ENCODE measurements at regions not wholly inside any gene's neighbourhood (a gene's known extent, or its start where the extent isn't known, plus 50 kb on each side); places are given as distances from the start of the nearest gene placed in this dataset.
A peak's percentile ranks its signal among the peaks of the same experiment; 100 is the strongest.

- POLR2A ChIA-PET (ENCODE audit: unreplicated experiment) = interaction anchor here (0.5 to 0.8 kb wide), 4 partner anchors 75 to 143 kb away, joined by 3 to 19 read pairs (median 12); no protein-coding TSS in a partner anchor
- peaks cover 4% of the 10 kb centered on the region; the same call in 1 of the 2 replicates for H3K9me3 ChIP-seq (ENCODE audit: insufficient read depth, low read depth)
- no TSS peak for BruUV-seq (replicated peaks)
- TF ChIP-seq CTCF (conservative IDR thresholded peaks at IDR 0.05) (no peak), EZH2 (IDR thresholded peaks at IDR 0.05; ENCODE audit: low read depth) (no peak)
- peaks cover 31% of the 10 kb centered on the region for H3K4me1 ChIP-seq (replicated peaks; ENCODE audit: insufficient read depth)
- intact Hi-C loops (cut with micrococcal nuclease; ENCODE audit: unreplicated experiment) = loop anchor here (1.0 to 2.0 kb wide), 4 partner anchors 38 to 196 kb away; partner anchors contain the start of gene HS3ST1
- no peaks in the 10 kb centered on the region for H3K9me2 ChIP-seq (ENCODE audit: insufficient read depth)
- H3K4me2 ChIP-seq = peak overlapping the region; percentile 66
- H3K27ac ChIP-seq = peak overlapping the region; percentile 92
- H3K27me3 ChIP-seq (ENCODE audit: insufficient read depth, low read depth) = no peaks in the 10 kb centered on the region
- H3K79me2 ChIP-seq (ENCODE audit: low read depth) = no peaks in the 10 kb centered on the region
- H3F3A ChIP-seq (ENCODE audit: insufficient read depth, low read depth) = peaks cover 19% of the 10 kb centered on the region
- no peak overlapping the region for H3K4me3 ChIP-seq
- no peaks in the 10 kb centered on the region; the same call in 1 of the 2 replicates for H3K36me3 ChIP-seq (ENCODE audit: low read depth)
- no peak overlapping the region for H2AFZ ChIP-seq
- DNase-seq = peak; percentile 71 to 98
- CTCF ChIA-PET = interaction anchor here (0.5 to 0.6 kb wide), 2 partner anchors 21 to 76 kb away, joined by 3 to 5 read pairs; no protein-coding TSS in a partner anchor
- no peaks in the 10 kb centered on the region for H4K20me1 ChIP-seq (ENCODE audit: insufficient read depth)
Observed at GRCh38 chr4:11505221-11505971, 76.7 kb upstream of the HS3ST1 start.

- Histone ChIP-seq H3K9me3 (ENCODE audit: insufficient read depth, low read depth) (0 out of 2 replicates have a peak, but pooled peaks cover 4% of the 10 kb centered on the region), H4K20me1 (ENCODE audit: insufficient read depth) (no peaks in the 10 kb centered on the region), H3K79me2 (ENCODE audit: low read depth) (no peaks in the 10 kb centered on the region), H3K27me3 (ENCODE audit: insufficient read depth, low read depth) (no peaks in the 10 kb centered on the region), H3K4me3 (no peak overlapping the region), H2AFZ (no peak overlapping the region), H3K27ac (no peak overlapping the region), H3F3A (ENCODE audit: insufficient read depth, low read depth) (peaks cover 22% of the 10 kb centered on the region), H3K4me1 (replicated peaks; ENCODE audit: insufficient read depth) (peaks cover 35% of the 10 kb centered on the region), H3K4me2 (no peak overlapping the region), H3K9me2 (ENCODE audit: insufficient read depth) (no peaks in the 10 kb centered on the region), H3K36me3 (ENCODE audit: low read depth) (no peaks in the 10 kb centered on the region; the same call in 1 of the 2 replicates)
- ChIA-PET CTCF (no interaction called here), POLR2A (ENCODE audit: unreplicated experiment) (no interaction called here)
- intact Hi-C loops (cut with micrococcal nuclease; ENCODE audit: unreplicated experiment) = no loop called here
- TF ChIP-seq EZH2 (IDR thresholded peaks at IDR 0.05; ENCODE audit: low read depth) = no peak
- TF ChIP-seq CTCF (conservative IDR thresholded peaks at IDR 0.05) = no peak
- BruUV-seq (replicated peaks) = no TSS peak
- DNase-seq = no peak
Observed at GRCh38 chr4:11503166-11503565, 74.5 kb upstream of the HS3ST1 start.

GRCh38 chr4:11497972-11498371 is 69.3 kb upstream of the HS3ST1 start:
- Histone ChIP-seq H3K9me2 (ENCODE audit: insufficient read depth) (no peaks in the 10 kb centered on the region), H3K27ac (peak overlapping the region; percentile 87), H3K4me2 (no peak overlapping the region; the same call in 1 of the 2 replicates), H4K20me1 (ENCODE audit: insufficient read depth) (no peaks in the 10 kb centered on the region), H3F3A (ENCODE audit: insufficient read depth, low read depth) (peaks cover 10% of the 10 kb centered on the region; the same call in 1 of the 2 replicates), H2AFZ (no peak overlapping the region; the same call in 1 of the 2 replicates), H3K36me3 (ENCODE audit: low read depth) (no peaks in the 10 kb centered on the region; the same call in 1 of the 2 replicates), H3K9me3 (ENCODE audit: insufficient read depth, low read depth) (peaks cover 3% of the 10 kb centered on the region; the same call in 1 of the 2 replicates), H3K4me1 (replicated peaks; ENCODE audit: insufficient read depth) (peaks cover 7% of the 10 kb centered on the region; the same call in 1 of the 2 replicates), H3K27me3 (ENCODE audit: insufficient read depth, low read depth) (no peaks in the 10 kb centered on the region), H3K79me2 (ENCODE audit: low read depth) (no peaks in the 10 kb centered on the region), H3K4me3 (no peak overlapping the region)
- ChIA-PET CTCF (interaction anchor here (0.5 to 0.9 kb wide), 4 partner anchors 15 to 1452 kb away, joined by 3 to 4 read pairs (median 3); no protein-coding TSS in a partner anchor), POLR2A (ENCODE audit: unreplicated experiment) (no interaction called here)
- TF ChIP-seq EZH2 (IDR thresholded peaks at IDR 0.05; ENCODE audit: low read depth) (no peak), CTCF (conservative IDR thresholded peaks at IDR 0.05) (no peak)
- BruUV-seq (replicated peaks) = no TSS peak
- intact Hi-C loops (cut with micrococcal nuclease; ENCODE audit: unreplicated experiment) = loop anchor here (1.0 to 5.0 kb wide), 5 partner anchors 69 to 915 kb away; partner anchors contain the start of gene HS3ST1
- DNase-seq = peak; percentile 41 to 79

Data from PC-9 (cell line).